Transverse colon (tissue), 4 donors: ENCODE measurements at regions not wholly inside any gene's neighbourhood (a gene's known extent, or its start where the extent isn't known, plus 50 kb on each side); places are given as distances from the start of the nearest gene placed in this dataset.

ENCODE experiments used
- POLR2A ChIP-seq: fragments of 450-650 bp; IDR thresholded peaks from one replicate; pipeline ENCODE4 v1.6.1; 2016; ENCODE audit warnings: antibody characterized with exemption, mild to moderate bottlenecking, moderate library complexity
- POLR2AphosphoS5 ChIP-seq, 3 donors: sonication (generic); formaldehyde crosslinking; IDR thresholded peaks; one replicate each; pipeline ENCODE4 v1.6.1; 2016; ENCODE audit warnings: antibody characterized with exemption in 3 of 3
- TF ChIP-seq, protein P1 (sequence below), 5 experiments: fragments of 200-600 bp in 3 of 5; fragments of 450-650 bp in 2 of 5; sonication (generic) in 3 of 5; IDR thresholded peaks; 1 replicate in 2 of 5; 2 replicates in 3 of 5; pipeline ENCODE4 v1.5.1; 2016 to 2017; ENCODE audit warnings: antibody characterized with exemption in 5 of 5, inconsistent platforms in 3 of 5, mild to moderate bottlenecking in 2 of 5, moderate library complexity in 1 of 5

DNA sequence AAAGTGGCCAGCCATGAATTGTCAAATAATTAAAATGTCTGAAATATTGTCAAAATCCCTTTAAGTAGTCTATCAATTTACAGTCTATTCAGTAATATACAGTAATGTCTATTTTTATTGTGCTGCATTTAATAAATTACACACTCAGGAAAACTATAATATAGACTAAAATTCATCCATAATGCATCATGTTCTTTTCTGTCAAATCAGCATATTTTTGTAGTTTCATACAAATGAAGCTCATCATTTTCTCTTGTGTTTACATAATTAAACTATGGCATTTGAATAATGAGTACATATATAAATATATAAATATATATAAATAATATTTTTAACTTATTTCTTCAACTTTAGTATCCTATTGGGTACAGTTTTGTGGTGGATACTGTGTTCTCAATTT, 868.7 kb upstream of the CHORDC1 start:
- no peak for TF ChIP-seq POLR2AphosphoS5 (IDR thresholded peaks at IDR 0.05)
- TF ChIP-seq, protein P1, sequence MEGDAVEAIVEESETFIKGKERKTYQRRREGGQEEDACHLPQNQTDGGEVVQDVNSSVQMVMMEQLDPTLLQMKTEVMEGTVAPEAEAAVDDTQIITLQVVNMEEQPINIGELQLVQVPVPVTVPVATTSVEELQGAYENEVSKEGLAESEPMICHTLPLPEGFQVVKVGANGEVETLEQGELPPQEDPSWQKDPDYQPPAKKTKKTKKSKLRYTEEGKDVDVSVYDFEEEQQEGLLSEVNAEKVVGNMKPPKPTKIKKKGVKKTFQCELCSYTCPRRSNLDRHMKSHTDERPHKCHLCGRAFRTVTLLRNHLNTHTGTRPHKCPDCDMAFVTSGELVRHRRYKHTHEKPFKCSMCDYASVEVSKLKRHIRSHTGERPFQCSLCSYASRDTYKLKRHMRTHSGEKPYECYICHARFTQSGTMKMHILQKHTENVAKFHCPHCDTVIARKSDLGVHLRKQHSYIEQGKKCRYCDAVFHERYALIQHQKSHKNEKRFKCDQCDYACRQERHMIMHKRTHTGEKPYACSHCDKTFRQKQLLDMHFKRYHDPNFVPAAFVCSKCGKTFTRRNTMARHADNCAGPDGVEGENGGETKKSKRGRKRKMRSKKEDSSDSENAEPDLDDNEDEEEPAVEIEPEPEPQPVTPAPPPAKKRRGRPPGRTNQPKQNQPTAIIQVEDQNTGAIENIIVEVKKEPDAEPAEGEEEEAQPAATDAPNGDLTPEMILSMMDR (IDR thresholded peaks at IDR 0.05), result no peak
- no peak for TF ChIP-seq POLR2A
